Neural cell (in vitro differentiated cells): ENCODE measurements at regions not wholly inside any gene's neighbourhood (a gene's known extent, or its start where the extent isn't known, plus 50 kb on each side); places are given as distances from the start of the nearest gene placed in this dataset.

ENCODE experiments used
- H2AFZ ChIP-seq: fragments of 200-600, 300-800 bp; sonication (generic), shearing (Covaris generic); 2 replicates; pipeline ENCODE4 v1.6.0; 2014; ENCODE audit warnings: low read depth, mild to moderate bottlenecking, antibody characterized with exemption, low read length, moderate library complexity
- H3F3A ChIP-seq: fragments of 200-600 bp; shearing (Covaris generic); 2 replicates; pipeline ENCODE4 v1.6.1; 2016; ENCODE audit warnings: mild to moderate bottlenecking, moderate library complexity, mixed read lengths, antibody characterized with exemption, low read length; ENCODE audit not compliant: insufficient read depth, poor library complexity, severe bottlenecking
- H3K27ac ChIP-seq: fragments of 200-600, 300-800 bp; sonication (generic), shearing (Covaris generic); 2 replicates; pipeline ENCODE4 v1.5.1; 2014; ENCODE audit warnings: mild to moderate bottlenecking, low read length, moderate library complexity
- H3K27me3 ChIP-seq: fragments of 300-800, 200-600 bp; sonication (generic), shearing (Covaris generic); 2 replicates; pipeline ENCODE4 v1.6.0; 2014; ENCODE audit warnings: mild to moderate bottlenecking, low read depth, low read length, moderate library complexity; ENCODE audit not compliant: insufficient read depth
- H3K36me3 ChIP-seq: fragments of 300-800, 200-600 bp; sonication (generic), shearing (Covaris generic); 2 replicates; pipeline ENCODE4 v1.5.1; 2014; ENCODE audit warnings: mild to moderate bottlenecking, antibody characterized with exemption, low read length, moderate library complexity; ENCODE audit not compliant: insufficient read depth
- H3K4me2 ChIP-seq: fragments of 300-800, 200-600 bp; sonication (generic), shearing (Covaris generic); 2 replicates; pipeline ENCODE4 v1.6.0; 2014; ENCODE audit warnings: mild to moderate bottlenecking, low read length
- H3K4me3 ChIP-seq: fragments of 300-800, 200-600 bp; sonication (generic), shearing (Covaris generic); 2 replicates; pipeline ENCODE4 v1.5.1; 2014; ENCODE audit warnings: mild to moderate bottlenecking, low read length, moderate library complexity
- H3K79me2 ChIP-seq: fragments of 200-600 bp; shearing (Covaris generic); replicated peaks from 2 replicates; pipeline ENCODE4 v1.6.0; 2014; ENCODE audit warnings: mild to moderate bottlenecking, low read length, moderate library complexity; ENCODE audit not compliant: insufficient read depth
- H3K9ac ChIP-seq: fragments of 300-800, 200-600 bp; sonication (generic), shearing (Covaris generic); 2 replicates; pipeline ENCODE4 v1.6.1; 2016; ENCODE audit warnings: mild to moderate bottlenecking, low read length, mixed read lengths
- H3K9me2 ChIP-seq: fragments of 200-600 bp; shearing (Covaris generic); 2 replicates; pipeline ENCODE4 v1.6.1; 2016; ENCODE audit warnings: mild to moderate bottlenecking, low read length, mixed read lengths; ENCODE audit not compliant: insufficient read depth
- H3K9me3 ChIP-seq: fragments of 200-600, 300-800 bp; sonication (generic), shearing (Covaris generic); 2 replicates; pipeline ENCODE4 v1.6.1; 2016; ENCODE audit warnings: mild to moderate bottlenecking, mixed run types, low read length, moderate library complexity, mixed read lengths
- H4K20me1 ChIP-seq: fragments of 200-600 bp; shearing (Covaris generic); 2 replicates; pipeline ENCODE4 v1.6.1; 2016; ENCODE audit warnings: mild to moderate bottlenecking, mixed run types; ENCODE audit not compliant: insufficient read depth
- EP300 ChIP-seq: fragments of 450-650 bp; conservative IDR thresholded peaks from 2 replicates; pipeline ENCODE4 v1.6.1; 2014; ENCODE audit warnings: antibody characterized with exemption, mild to moderate bottlenecking, moderate library complexity; ENCODE audit not compliant: poor library complexity, severe bottlenecking
- EZH2 ChIP-seq: fragments of 200-600, 300-800 bp; shearing (Covaris generic), sonication (generic); IDR thresholded peaks from 2 replicates; pipeline ENCODE4 v1.6.1; 2014; ENCODE audit warnings: antibody characterized with exemption, low read length, borderline replicate concordance, mild to moderate bottlenecking; ENCODE audit not compliant: insufficient read depth, poor library complexity, severe bottlenecking
- MXI1 ChIP-seq: fragments of 450-650 bp; conservative IDR thresholded peaks from 2 replicates; pipeline ENCODE4 v1.6.1; 2014; ENCODE audit warnings: antibody characterized with exemption, mild to moderate bottlenecking; ENCODE audit not compliant: poor library complexity, severe bottlenecking
- POLR2AphosphoS5 ChIP-seq: IDR thresholded peaks from 2 replicates; pipeline ENCODE4 v1.6.1; 2012
- RAD21 ChIP-seq: fragments of 450-650 bp; conservative IDR thresholded peaks from 2 replicates; pipeline ENCODE4 v1.6.1; 2014; ENCODE audit warnings: antibody characterized with exemption, mild to moderate bottlenecking, moderate library complexity
- SMC3 ChIP-seq: fragments of 450-650 bp; conservative IDR thresholded peaks from 2 replicates; pipeline ENCODE4 v1.6.1; 2014; ENCODE audit warnings: antibody characterized with exemption, mild to moderate bottlenecking, moderate library complexity; ENCODE audit not compliant: poor library complexity
- TAF1 ChIP-seq: IDR thresholded peaks from 2 replicates; pipeline ENCODE4 v1.6.1; 2012; ENCODE audit warnings: low read depth
- TF ChIP-seq, protein P1 (sequence below): IDR thresholded peaks from 2 replicates; pipeline ENCODE4 v1.6.1; 2012; ENCODE audit warnings: borderline replicate concordance
- TF ChIP-seq, protein P2 (sequence below): fragments of 450-650 bp; IDR thresholded peaks from 2 replicates; pipeline ENCODE4 v1.5.1; 2014; ENCODE audit warnings: antibody characterized with exemption, mild to moderate bottlenecking, moderate library complexity; ENCODE audit not compliant: poor library complexity, severe bottlenecking

DNA sequence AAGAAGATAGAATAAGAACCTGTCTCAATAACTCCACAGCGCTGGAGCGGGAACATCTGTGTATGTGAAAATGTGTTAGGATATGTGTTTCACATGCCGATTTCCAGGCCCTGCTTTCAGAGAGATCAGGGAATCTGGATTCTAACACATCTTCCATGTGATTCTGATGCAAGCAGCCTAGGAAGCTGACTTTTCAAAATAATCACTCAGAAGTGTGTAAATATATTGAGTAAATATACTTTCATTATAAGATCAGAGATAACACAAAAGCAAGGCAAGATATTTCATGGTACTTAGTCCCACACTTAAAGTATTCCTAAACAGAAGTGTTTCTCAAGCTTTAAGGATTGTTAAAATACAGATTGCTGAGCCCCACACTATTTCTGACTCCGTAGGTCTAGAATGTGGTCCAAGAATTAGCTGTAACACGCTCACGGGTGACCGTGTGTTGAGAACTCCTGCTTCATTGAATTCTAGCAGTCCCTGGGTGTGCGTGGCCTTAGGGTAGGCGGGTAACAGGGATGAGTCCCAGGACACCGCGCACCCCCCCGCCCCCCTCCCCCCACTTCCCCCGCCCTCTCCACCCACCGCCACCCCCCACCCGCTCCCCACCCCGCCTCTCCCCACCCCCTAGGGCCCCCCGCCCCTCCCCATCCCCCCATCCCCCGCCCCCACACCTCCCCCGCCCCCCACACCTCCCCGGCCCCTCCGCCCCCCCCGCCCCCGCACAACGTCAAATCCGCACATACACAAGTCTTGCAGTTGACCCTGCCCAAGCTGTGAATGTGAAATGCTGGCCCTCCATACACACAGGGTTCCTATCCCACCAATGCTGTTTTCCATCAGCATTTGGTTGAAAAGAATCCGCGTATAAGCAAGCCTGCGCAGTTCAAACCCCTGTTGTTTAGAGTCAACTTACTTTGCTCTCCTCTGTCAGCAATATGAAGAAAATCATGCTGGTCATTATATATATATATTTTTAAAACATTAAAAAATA lies 94.2 kb upstream of the SLC39A10 start:
- Histone ChIP-seq H3K9ac (no peak overlapping the region), H3K9me2 (no peaks in the 10 kb centered on the region), H3K4me3 (no peak overlapping the region), H3K27ac (no peak overlapping the region), H3K36me3 (no peaks in the 10 kb centered on the region), H3F3A (no peaks in the 10 kb centered on the region), H2AFZ (no peak overlapping the region), H4K20me1 (no peaks in the 10 kb centered on the region), H3K27me3 (no peaks in the 10 kb centered on the region), H3K9me3 (no peaks in the 10 kb centered on the region), H3K79me2 (no peaks in the 10 kb centered on the region), H3K4me2 (no peak overlapping the region)
- no peak for TF ChIP-seq TAF1
- no peak for TF ChIP-seq EZH2
- TF ChIP-seq, protein P1, sequence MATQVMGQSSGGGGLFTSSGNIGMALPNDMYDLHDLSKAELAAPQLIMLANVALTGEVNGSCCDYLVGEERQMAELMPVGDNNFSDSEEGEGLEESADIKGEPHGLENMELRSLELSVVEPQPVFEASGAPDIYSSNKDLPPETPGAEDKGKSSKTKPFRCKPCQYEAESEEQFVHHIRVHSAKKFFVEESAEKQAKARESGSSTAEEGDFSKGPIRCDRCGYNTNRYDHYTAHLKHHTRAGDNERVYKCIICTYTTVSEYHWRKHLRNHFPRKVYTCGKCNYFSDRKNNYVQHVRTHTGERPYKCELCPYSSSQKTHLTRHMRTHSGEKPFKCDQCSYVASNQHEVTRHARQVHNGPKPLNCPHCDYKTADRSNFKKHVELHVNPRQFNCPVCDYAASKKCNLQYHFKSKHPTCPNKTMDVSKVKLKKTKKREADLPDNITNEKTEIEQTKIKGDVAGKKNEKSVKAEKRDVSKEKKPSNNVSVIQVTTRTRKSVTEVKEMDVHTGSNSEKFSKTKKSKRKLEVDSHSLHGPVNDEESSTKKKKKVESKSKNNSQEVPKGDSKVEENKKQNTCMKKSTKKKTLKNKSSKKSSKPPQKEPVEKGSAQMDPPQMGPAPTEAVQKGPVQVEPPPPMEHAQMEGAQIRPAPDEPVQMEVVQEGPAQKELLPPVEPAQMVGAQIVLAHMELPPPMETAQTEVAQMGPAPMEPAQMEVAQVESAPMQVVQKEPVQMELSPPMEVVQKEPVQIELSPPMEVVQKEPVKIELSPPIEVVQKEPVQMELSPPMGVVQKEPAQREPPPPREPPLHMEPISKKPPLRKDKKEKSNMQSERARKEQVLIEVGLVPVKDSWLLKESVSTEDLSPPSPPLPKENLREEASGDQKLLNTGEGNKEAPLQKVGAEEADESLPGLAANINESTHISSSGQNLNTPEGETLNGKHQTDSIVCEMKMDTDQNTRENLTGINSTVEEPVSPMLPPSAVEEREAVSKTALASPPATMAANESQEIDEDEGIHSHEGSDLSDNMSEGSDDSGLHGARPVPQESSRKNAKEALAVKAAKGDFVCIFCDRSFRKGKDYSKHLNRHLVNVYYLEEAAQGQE: no peak
- TF ChIP-seq RAD21: no peak
- no peak for TF ChIP-seq MXI1
- TF ChIP-seq, protein P2, sequence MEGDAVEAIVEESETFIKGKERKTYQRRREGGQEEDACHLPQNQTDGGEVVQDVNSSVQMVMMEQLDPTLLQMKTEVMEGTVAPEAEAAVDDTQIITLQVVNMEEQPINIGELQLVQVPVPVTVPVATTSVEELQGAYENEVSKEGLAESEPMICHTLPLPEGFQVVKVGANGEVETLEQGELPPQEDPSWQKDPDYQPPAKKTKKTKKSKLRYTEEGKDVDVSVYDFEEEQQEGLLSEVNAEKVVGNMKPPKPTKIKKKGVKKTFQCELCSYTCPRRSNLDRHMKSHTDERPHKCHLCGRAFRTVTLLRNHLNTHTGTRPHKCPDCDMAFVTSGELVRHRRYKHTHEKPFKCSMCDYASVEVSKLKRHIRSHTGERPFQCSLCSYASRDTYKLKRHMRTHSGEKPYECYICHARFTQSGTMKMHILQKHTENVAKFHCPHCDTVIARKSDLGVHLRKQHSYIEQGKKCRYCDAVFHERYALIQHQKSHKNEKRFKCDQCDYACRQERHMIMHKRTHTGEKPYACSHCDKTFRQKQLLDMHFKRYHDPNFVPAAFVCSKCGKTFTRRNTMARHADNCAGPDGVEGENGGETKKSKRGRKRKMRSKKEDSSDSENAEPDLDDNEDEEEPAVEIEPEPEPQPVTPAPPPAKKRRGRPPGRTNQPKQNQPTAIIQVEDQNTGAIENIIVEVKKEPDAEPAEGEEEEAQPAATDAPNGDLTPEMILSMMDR: no peak
- no peak for TF ChIP-seq SMC3

GRCh38 chr2:195561116-195561921 lies 95.7 kb upstream of the SLC39A10 start:
- Histone ChIP-seq H3K9me2 (no peaks in the 10 kb centered on the region), H2AFZ (no peak overlapping the region), H3K27me3 (no peaks in the 10 kb centered on the region), H3K4me2 (no peak overlapping the region), H3K36me3 (no peaks in the 10 kb centered on the region), H4K20me1 (no peaks in the 10 kb centered on the region), H3K79me2 (no peaks in the 10 kb centered on the region), H3K4me3 (no peak overlapping the region), H3F3A (no peaks in the 10 kb centered on the region), H3K9ac (no peak overlapping the region), H3K27ac (no peak overlapping the region), H3K9me3 (no peaks in the 10 kb centered on the region)
- TF ChIP-seq TAF1 (no peak), RAD21 (no peak), POLR2AphosphoS5 (no peak), MXI1 (no peak), EZH2 (no peak), EP300 (no peak), SMC3 (no peak)
- TF ChIP-seq, protein P1: no peak
- TF ChIP-seq, protein P2: no peak
